Right atrium auricular region (tissue), 2 donors: ENCODE measurements at regions not wholly inside any gene's neighbourhood (a gene's known extent, or its start where the extent isn't known, plus 50 kb on each side); places are given as distances from the start of the nearest gene placed in this dataset.
"Not testable (repeated sequence)": the region's sequence is repeated elsewhere in the genome, so short reads cannot be mapped to it uniquely, and the experiment has no call there.

ENCODE experiments used
- DNase-seq: peaks from one replicate; pipeline ENCODE4 v3.0.0-alpha.2; 2019; ENCODE audit warnings: low spot score
- H3K27ac ChIP-seq, 2 donors: fragments of 200-600 bp; sonication (generic); 1 replicate in 1 of 2; 2 replicates in 1 of 2; pipeline ENCODE4 v1.5.1; 2016 to 2019
- H3K27me3 ChIP-seq, 2 donors: fragments of 200-600 bp; sonication (generic); one replicate each; pipeline versions ENCODE4 v1.5.1 to v1.6.0; 2017 to 2019
- H3K36me3 ChIP-seq: fragments of 200-600 bp; sonication (generic); one replicate; pipeline ENCODE4 v1.5.1; 2016
- H3K4me1 ChIP-seq, 2 donors: fragments of 200-600 bp; sonication (generic); one replicate each; pipeline versions ENCODE4 v1.5.1 to v1.6.0; 2017 to 2019
- H3K4me3 ChIP-seq, 2 donors: fragments of 200-600 bp; sonication (generic); 1 replicate in 1 of 2; 2 replicates in 1 of 2; pipeline ENCODE4 v1.5.1; 2017 to 2019; ENCODE audit warnings: mild to moderate bottlenecking in 1 of 2, moderate library complexity in 1 of 2
- H3K9me3 ChIP-seq, 2 donors: fragments of 200-600 bp; sonication (generic); one replicate each; pipeline ENCODE4 v1.5.1; 2019
- TF ChIP-seq, protein P1 (sequence below), 2 donors: fragments of 200-600 bp; sonication (generic); IDR thresholded peaks; one replicate each; pipeline ENCODE4 v1.5.1; 2019; ENCODE audit warnings: antibody characterized with exemption in 2 of 2

DNA sequence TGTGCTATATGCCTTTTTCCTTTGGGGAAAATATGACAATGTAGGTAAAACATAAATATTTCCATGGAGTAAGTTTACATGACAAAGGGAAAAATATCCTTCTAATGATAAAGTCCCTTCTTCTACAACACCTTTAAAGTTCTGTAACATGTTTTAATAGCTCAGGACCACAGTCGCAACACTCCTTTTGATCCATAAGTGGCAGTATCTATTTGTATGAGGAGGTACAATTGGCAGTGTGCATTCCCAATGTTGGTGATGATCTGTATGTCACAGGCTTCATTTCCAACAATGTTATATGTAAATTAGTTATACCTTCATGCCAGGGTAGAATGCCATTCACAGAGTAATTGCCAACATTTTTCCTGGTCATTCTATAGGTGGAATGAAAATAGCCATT, 127.1 kb upstream of the CCNH start:
- H3K27ac ChIP-seq: no peak overlapping the region
- no peak for DNase-seq

DNA sequence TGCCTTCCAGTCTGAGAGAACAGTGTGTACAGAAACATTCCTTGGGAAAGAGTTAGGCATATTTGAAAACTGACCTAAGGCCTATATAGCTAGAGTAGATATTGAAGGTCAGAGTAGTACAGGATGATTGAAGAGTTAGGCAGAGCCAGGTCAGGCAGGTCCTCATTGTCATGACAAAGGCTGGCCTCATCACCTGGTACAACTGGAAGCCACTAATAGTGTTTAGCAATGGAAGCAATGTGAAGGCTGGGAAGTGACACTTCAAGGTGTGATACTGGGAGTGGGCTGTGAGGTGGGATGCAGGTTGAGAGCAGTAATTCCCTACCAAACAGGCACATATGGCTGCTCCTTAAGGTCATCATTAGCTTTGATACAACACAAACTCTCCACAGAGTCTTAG, 123.6 kb upstream of the CCNH start:
- DNase-seq: no peak
- Histone ChIP-seq H3K4me1 (no peaks in the 10 kb centered on the region), H3K27me3 (no peaks in the 10 kb centered on the region), H3K9me3 (no peaks in the 10 kb centered on the region), H3K36me3 (no peaks in the 10 kb centered on the region), H3K4me3 (no peak overlapping the region), H3K27ac (no peak overlapping the region)
- TF ChIP-seq, protein P1, sequence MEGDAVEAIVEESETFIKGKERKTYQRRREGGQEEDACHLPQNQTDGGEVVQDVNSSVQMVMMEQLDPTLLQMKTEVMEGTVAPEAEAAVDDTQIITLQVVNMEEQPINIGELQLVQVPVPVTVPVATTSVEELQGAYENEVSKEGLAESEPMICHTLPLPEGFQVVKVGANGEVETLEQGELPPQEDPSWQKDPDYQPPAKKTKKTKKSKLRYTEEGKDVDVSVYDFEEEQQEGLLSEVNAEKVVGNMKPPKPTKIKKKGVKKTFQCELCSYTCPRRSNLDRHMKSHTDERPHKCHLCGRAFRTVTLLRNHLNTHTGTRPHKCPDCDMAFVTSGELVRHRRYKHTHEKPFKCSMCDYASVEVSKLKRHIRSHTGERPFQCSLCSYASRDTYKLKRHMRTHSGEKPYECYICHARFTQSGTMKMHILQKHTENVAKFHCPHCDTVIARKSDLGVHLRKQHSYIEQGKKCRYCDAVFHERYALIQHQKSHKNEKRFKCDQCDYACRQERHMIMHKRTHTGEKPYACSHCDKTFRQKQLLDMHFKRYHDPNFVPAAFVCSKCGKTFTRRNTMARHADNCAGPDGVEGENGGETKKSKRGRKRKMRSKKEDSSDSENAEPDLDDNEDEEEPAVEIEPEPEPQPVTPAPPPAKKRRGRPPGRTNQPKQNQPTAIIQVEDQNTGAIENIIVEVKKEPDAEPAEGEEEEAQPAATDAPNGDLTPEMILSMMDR (IDR thresholded peaks at IDR 0.05): no peak

More for the DNA sequence above, 127.1 kb upstream of the CCNH start:
- Histone ChIP-seq H3K9me3 (no peaks in the 10 kb centered on the region), H3K27me3 (no peaks in the 10 kb centered on the region), H3K36me3 (no peaks in the 10 kb centered on the region), H3K4me3 (no peak overlapping the region), H3K4me1 (no peaks in the 10 kb centered on the region)
- TF ChIP-seq, protein P1 (IDR thresholded peaks at IDR 0.05): no peak

DNA sequence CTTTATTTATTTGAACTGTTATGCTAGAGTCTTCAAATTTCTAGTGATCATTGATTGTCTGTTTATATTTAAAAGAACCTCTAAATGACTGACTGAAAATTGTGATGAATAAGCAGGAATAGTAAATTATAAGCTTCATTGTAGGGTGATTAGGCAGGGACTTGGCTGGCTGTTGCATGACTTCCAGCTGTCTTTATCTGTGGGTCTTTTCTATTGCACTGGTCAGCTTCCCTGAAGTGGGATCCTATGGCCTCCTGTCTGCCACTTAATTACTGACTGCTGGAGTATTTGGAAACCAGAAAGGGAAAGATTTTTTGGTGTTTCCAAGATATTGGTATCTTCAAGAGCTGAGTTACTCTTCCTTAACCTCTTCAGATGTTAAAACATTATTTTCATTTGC, 123.0 kb upstream of the CCNH start:
- H3K9me3 ChIP-seq: no peaks in the 10 kb centered on the region
- H3K27ac ChIP-seq: no peak overlapping the region
- H3K4me3 ChIP-seq: no peak overlapping the region
- H3K36me3 ChIP-seq: no peaks in the 10 kb centered on the region
- TF ChIP-seq, protein P1 (IDR thresholded peaks at IDR 0.05): no peak
- H3K27me3 ChIP-seq: no peaks in the 10 kb centered on the region
- DNase-seq: no peak
- H3K4me1 ChIP-seq: no peaks in the 10 kb centered on the region

DNA sequence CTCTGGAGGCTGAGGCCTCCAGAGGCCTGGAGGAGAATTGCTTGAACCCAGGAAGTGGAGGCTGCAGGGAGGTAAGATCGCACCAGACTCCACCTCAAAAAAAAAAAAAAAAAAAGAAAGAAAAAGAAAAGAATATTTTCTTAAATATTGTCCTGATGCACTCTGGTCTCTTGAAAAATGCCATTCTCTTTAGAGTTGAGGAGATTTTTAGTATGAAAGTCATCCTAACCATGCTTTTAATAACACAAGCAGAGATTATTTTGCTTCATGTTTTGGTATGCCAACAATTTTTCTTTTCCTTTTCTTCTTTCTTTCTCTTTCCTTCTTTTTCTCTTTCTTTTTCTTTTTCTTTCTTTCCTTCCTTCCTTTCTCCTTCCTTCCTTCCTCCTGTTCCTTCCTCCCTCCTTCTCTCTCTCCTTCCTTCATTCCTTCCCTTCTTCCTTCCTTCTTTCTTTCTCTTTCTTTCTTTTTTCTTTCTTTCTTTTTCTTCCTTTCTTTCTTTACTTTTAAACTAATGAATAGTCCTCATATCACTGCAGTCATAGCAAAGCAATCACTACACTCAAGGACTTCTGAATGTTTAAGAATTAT, 116.9 kb upstream of the CCNH start:
- Histone ChIP-seq H3K36me3 (no peaks in the 10 kb centered on the region), H3K4me1 (no peaks in the 10 kb centered on the region), H3K4me3 (no peak overlapping the region), H3K27me3 (no peaks in the 10 kb centered on the region), H3K9me3 (no peaks in the 10 kb centered on the region), H3K27ac (no peak overlapping the region)
- no peak for DNase-seq
- TF ChIP-seq, protein P1 (IDR thresholded peaks at IDR 0.05): no peak

DNA sequence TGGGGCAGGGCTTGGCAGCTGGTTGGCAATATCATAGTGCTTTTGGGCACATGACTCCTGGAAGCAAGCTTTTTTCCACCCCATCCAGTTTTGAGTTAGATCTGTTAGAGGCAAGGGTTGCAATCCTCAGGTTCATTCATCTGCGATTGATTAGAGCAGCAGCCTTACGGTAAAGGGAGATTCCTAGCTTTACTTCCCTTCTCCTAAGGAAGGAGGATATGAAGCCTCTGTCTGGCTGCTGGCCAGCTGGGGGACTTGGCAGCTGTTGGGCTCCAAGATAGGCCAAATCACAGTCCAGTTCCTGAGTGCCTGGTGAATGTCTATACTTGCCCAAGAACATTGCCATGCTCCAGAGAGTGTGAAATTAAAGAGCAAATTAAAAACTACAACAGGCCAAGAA, 113.4 kb upstream of the CCNH start:
- no peaks in the 10 kb centered on the region for H3K4me1 ChIP-seq
- no peaks in the 10 kb centered on the region for H3K9me3 ChIP-seq
- TF ChIP-seq, protein P1 (IDR thresholded peaks at IDR 0.05): no peak
- DNase-seq: no peak
- no peak overlapping the region for H3K4me3 ChIP-seq
- no peaks in the 10 kb centered on the region for H3K27me3 ChIP-seq
- no peak overlapping the region for H3K27ac ChIP-seq
- H3K36me3 ChIP-seq: no peaks in the 10 kb centered on the region

DNA sequence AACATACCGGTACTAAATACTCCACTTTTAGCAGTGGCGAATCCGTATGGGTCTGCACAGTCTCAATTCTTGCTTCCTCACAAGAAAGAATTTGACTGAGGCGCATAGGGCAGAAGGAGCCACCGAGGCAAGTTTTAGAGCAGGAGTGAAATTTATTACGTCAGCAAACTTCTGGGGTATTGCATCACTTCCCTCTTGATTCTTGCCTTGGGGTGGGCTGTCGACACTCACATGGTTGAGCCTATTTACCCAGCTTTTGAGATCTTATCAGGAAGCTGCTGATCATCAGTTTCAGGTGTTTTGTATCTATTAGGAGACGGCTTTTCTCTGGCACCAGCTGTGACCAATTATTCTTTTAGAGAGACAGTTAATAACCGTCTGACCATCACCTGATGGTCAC, 111.5 kb upstream of the CCNH start:
- no peaks in the 10 kb centered on the region for H3K9me3 ChIP-seq
- DNase-seq: no peak
- H3K4me3 ChIP-seq: no peak overlapping the region
- H3K27me3 ChIP-seq: no peaks in the 10 kb centered on the region
- TF ChIP-seq, protein P1 (IDR thresholded peaks at IDR 0.05): no peak
- H3K36me3 ChIP-seq: no peaks in the 10 kb centered on the region
- no peak overlapping the region for H3K27ac ChIP-seq
- no peaks in the 10 kb centered on the region for H3K4me1 ChIP-seq

DNA sequence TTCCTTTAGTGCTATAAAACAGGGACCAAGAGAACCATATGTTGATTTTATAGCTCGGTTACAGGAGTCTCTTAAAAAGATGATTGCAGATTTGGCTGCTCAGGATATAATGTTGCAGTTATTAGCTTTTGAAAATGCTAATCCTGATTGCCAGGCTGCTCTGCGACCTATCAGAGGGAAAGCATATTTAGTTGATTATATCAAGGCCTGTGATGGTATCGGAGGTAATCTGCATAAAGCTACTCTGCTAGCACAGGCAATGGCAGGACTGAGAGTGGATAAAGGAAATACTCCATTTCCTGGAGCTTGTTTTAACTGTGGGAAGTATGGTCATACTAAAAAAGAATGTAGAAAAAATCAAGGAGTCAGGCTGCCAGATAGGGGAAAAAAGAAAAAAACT, 99.0 kb upstream of the CCNH start:
- H3K27ac ChIP-seq, H3K4me3 ChIP-seq: not testable (repeated sequence)

More for the DNA sequence above, 99.0 kb upstream of the CCNH start:
- not testable (repeated sequence) for H3K4me1 ChIP-seq, H3K36me3 ChIP-seq, DNase-seq, H3K9me3 ChIP-seq, H3K27me3 ChIP-seq
